ENCODE measurements at regions not wholly inside any gene's neighbourhood (a gene's known extent, or its start where the extent isn't known, plus 50 kb on each side); places are given as distances from the start of the nearest gene placed in this dataset.

- no peak for TF ChIP-seq CTCF (IDR thresholded peaks at IDR 0.05)
- TF ChIP-seq ZFX (IDR thresholded peaks at IDR 0.05; ENCODE audit: borderline replicate concordance) = no peak
Measured at GRCh38 chr18:30132959-30133358, 909.6 kb downstream of the DSC3 start.
